H1 (cell line): ENCODE measurements at regions not wholly inside any gene's neighbourhood (a gene's known extent, or its start where the extent isn't known, plus 50 kb on each side); places are given as distances from the start of the nearest gene placed in this dataset.

ENCODE experiments used
- JUND ChIP-seq: IDR thresholded peaks from 2 replicates; pipeline ENCODE4 v1.6.1; 2011; ENCODE audit warnings: mild to moderate bottlenecking, improper control_type of control experiment, low read length
- POLR2A ChIP-seq, 2 experiments: IDR thresholded peaks; 1 replicate in 1 of 2; 2 replicates in 1 of 2; pipeline ENCODE4 v1.6.1; 2011; ENCODE audit warnings: low read depth in 2 of 2, low read length in 2 of 2, mild to moderate bottlenecking in 2 of 2; ENCODE audit errors: control extremely low read depth in 1 of 2
- POLR2AphosphoS5 ChIP-seq: IDR thresholded peaks from 2 replicates; pipeline ENCODE4 v1.6.1; 2011; ENCODE audit warnings: low read depth, low read length
- SP1 ChIP-seq: IDR thresholded peaks from 2 replicates; pipeline ENCODE4 v1.6.1; 2011; ENCODE audit warnings: low read depth, low read length
- TF ChIP-seq, protein P1 (sequence below): fragments of 300-600 bp; sonication (generic); IDR thresholded peaks from 2 replicates; pipeline ENCODE4 v1.7.1; 2012; ENCODE audit warnings: low read length, moderate library complexity, mild to moderate bottlenecking, inconsistent platforms; ENCODE audit not compliant: insufficient replicate concordance

DNA sequence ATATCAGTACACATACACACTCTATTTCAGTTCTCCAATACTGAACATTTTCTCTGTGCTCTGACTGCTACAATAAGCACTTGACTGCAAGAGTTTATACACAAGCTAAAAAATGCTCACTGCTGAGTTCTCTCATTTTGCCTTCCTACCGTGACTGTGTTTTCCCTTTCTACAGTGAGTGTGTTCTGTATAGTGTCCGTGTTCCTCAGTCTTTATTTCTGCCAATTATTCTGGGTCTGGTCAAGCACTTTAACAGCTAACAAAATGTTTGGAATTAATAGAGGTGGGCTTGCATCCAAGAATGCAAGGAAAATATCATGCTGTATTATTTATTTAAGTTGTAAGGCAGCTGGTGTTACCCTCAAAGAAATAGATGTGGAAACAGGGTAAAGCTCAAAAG lies 217.0 kb upstream of the NREP start:
- TF ChIP-seq, protein P1, sequence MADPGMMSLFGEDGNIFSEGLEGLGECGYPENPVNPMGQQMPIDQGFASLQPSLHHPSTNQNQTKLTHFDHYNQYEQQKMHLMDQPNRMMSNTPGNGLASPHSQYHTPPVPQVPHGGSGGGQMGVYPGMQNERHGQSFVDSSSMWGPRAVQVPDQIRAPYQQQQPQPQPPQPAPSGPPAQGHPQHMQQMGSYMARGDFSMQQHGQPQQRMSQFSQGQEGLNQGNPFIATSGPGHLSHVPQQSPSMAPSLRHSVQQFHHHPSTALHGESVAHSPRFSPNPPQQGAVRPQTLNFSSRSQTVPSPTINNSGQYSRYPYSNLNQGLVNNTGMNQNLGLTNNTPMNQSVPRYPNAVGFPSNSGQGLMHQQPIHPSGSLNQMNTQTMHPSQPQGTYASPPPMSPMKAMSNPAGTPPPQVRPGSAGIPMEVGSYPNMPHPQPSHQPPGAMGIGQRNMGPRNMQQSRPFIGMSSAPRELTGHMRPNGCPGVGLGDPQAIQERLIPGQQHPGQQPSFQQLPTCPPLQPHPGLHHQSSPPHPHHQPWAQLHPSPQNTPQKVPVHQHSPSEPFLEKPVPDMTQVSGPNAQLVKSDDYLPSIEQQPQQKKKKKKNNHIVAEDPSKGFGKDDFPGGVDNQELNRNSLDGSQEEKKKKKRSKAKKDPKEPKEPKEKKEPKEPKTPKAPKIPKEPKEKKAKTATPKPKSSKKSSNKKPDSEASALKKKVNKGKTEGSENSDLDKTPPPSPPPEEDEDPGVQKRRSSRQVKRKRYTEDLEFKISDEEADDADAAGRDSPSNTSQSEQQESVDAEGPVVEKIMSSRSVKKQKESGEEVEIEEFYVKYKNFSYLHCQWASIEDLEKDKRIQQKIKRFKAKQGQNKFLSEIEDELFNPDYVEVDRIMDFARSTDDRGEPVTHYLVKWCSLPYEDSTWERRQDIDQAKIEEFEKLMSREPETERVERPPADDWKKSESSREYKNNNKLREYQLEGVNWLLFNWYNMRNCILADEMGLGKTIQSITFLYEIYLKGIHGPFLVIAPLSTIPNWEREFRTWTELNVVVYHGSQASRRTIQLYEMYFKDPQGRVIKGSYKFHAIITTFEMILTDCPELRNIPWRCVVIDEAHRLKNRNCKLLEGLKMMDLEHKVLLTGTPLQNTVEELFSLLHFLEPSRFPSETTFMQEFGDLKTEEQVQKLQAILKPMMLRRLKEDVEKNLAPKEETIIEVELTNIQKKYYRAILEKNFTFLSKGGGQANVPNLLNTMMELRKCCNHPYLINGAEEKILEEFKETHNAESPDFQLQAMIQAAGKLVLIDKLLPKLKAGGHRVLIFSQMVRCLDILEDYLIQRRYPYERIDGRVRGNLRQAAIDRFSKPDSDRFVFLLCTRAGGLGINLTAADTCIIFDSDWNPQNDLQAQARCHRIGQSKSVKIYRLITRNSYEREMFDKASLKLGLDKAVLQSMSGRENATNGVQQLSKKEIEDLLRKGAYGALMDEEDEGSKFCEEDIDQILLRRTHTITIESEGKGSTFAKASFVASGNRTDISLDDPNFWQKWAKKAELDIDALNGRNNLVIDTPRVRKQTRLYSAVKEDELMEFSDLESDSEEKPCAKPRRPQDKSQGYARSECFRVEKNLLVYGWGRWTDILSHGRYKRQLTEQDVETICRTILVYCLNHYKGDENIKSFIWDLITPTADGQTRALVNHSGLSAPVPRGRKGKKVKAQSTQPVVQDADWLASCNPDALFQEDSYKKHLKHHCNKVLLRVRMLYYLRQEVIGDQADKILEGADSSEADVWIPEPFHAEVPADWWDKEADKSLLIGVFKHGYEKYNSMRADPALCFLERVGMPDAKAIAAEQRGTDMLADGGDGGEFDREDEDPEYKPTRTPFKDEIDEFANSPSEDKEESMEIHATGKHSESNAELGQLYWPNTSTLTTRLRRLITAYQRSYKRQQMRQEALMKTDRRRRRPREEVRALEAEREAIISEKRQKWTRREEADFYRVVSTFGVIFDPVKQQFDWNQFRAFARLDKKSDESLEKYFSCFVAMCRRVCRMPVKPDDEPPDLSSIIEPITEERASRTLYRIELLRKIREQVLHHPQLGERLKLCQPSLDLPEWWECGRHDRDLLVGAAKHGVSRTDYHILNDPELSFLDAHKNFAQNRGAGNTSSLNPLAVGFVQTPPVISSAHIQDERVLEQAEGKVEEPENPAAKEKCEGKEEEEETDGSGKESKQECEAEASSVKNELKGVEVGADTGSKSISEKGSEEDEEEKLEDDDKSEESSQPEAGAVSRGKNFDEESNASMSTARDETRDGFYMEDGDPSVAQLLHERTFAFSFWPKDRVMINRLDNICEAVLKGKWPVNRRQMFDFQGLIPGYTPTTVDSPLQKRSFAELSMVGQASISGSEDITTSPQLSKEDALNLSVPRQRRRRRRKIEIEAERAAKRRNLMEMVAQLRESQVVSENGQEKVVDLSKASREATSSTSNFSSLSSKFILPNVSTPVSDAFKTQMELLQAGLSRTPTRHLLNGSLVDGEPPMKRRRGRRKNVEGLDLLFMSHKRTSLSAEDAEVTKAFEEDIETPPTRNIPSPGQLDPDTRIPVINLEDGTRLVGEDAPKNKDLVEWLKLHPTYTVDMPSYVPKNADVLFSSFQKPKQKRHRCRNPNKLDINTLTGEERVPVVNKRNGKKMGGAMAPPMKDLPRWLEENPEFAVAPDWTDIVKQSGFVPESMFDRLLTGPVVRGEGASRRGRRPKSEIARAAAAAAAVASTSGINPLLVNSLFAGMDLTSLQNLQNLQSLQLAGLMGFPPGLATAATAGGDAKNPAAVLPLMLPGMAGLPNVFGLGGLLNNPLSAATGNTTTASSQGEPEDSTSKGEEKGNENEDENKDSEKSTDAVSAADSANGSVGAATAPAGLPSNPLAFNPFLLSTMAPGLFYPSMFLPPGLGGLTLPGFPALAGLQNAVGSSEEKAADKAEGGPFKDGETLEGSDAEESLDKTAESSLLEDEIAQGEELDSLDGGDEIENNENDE: no peak
- TF ChIP-seq POLR2AphosphoS5: no peak
- TF ChIP-seq POLR2A (IDR thresholded peaks at IDR 0.05; ENCODE audit: control extremely low read depth in 1 of 2, low read depth in 2 of 2, low read length in 2 of 2): no peak
- TF ChIP-seq SP1: no peak
- TF ChIP-seq JUND: no peak
